Keratinocyte (primary cell): ENCODE measurements at regions not wholly inside any gene's neighbourhood (a gene's known extent, or its start where the extent isn't known, plus 50 kb on each side); places are given as distances from the start of the nearest gene placed in this dataset.
"Not testable (repeated sequence)": the region's sequence is repeated elsewhere in the genome, so short reads cannot be mapped to it uniquely, and the experiment has no call there.

ENCODE experiments used
- DNase-seq: peaks from one replicate; pipeline ENCODE4 v3.0.0-alpha.2; 2011; ENCODE audit warnings: low read depth, missing footprints, low spot score
- FAIRE-seq: peaks from 2 replicates; lab custom pipeline; 2011; peaks lifted over from hg19 to GRCh38; lab: Jason Lieb, UNC
- H2AFZ ChIP-seq: 2 replicates; pipeline ENCODE4 v1.6.0; 2012; ENCODE audit warnings: low read length, control low read depth, inconsistent platforms; ENCODE audit not compliant: control insufficient read depth
- H3K27ac ChIP-seq: 2 replicates; pipeline ENCODE4 v1.5.1; 2011; ENCODE audit warnings: low read length; ENCODE audit not compliant: control insufficient read depth, insufficient read depth
- H3K27me3 ChIP-seq: 3 replicates; pipeline ENCODE4 v1.6.0; 2011; ENCODE audit warnings: low read length; ENCODE audit not compliant: control insufficient read depth, insufficient read depth; ENCODE audit errors: extremely low read depth
- H3K36me3 ChIP-seq, 2 experiments: 2 replicates in 1 of 2; 3 replicates in 1 of 2; pipeline ENCODE4 v1.5.1; 2011; ENCODE audit warnings: low read length in 2 of 2, mild to moderate bottlenecking in 1 of 2; ENCODE audit not compliant: control insufficient read depth in 2 of 2, insufficient read depth in 2 of 2; ENCODE audit errors: extremely low read depth in 1 of 2
- H3K4me1 ChIP-seq: 3 replicates; pipeline ENCODE4 v1.5.1; 2011; ENCODE audit warnings: low read length; ENCODE audit not compliant: control insufficient read depth, insufficient read depth; ENCODE audit errors: extremely low read depth
- H3K4me2 ChIP-seq: 3 replicates; pipeline ENCODE4 v1.6.0; 2011; ENCODE audit warnings: low read depth, low read length; ENCODE audit not compliant: control insufficient read depth, insufficient read depth; ENCODE audit errors: extremely low read depth
- H3K4me3 ChIP-seq, 3 experiments: fragments of 200-600 bp in 1 of 3; sonication (generic) in 1 of 3; 2 replicates in 2 of 3; 3 replicates in 1 of 3; pipeline ENCODE4 v1.5.1; 2011 to 2016; ENCODE audit warnings: low read length in 3 of 3, mild to moderate bottlenecking in 3 of 3, control low read depth in 2 of 3, inconsistent platforms in 1 of 3, low read depth in 1 of 3, mixed read lengths in 1 of 3, mixed run types in 1 of 3, moderate library complexity in 1 of 3; ENCODE audit not compliant: control insufficient read depth in 2 of 3, insufficient read depth in 2 of 3; ENCODE audit errors: extremely low read depth in 1 of 3
- H3K79me2 ChIP-seq: 2 replicates; pipeline ENCODE4 v1.6.0; 2012; ENCODE audit warnings: low read length; ENCODE audit not compliant: control insufficient read depth, insufficient read depth
- H3K9ac ChIP-seq: 3 replicates; pipeline ENCODE4 v1.6.0; 2011; ENCODE audit warnings: low read length; ENCODE audit not compliant: control insufficient read depth, insufficient read depth; ENCODE audit errors: extremely low read depth
- H3K9me1 ChIP-seq: 3 replicates; pipeline ENCODE4 v1.6.0; 2011; ENCODE audit warnings: low read length; ENCODE audit not compliant: control insufficient read depth, insufficient read depth; ENCODE audit errors: extremely low read depth
- H3K9me3 ChIP-seq: 2 replicates; pipeline ENCODE4 v1.5.1; 2012; ENCODE audit warnings: low read depth, low read length; ENCODE audit not compliant: control insufficient read depth
- H4K20me1 ChIP-seq: 3 replicates; pipeline ENCODE4 v1.6.0; 2011; ENCODE audit warnings: low read length; ENCODE audit not compliant: control insufficient read depth, insufficient read depth; ENCODE audit errors: extremely low read depth
- CTCF ChIP-seq, 3 experiments: IDR thresholded peaks in 1 of 3; conservative IDR thresholded peaks in 1 of 3; optimal IDR thresholded peaks in 1 of 3; 2 replicates in 2 of 3; 3 replicates in 1 of 3; pipeline versions ENCODE3 to v1.5.1; 2011; ENCODE audit warnings: low read length in 3 of 3, mild to moderate bottlenecking in 3 of 3, moderate library complexity in 2 of 3, control low read depth in 1 of 3, inconsistent platforms in 1 of 3; ENCODE audit not compliant: insufficient read depth in 2 of 3; ENCODE audit errors: extremely low read depth in 1 of 3
- EZH2 ChIP-seq: IDR thresholded peaks from one replicate; pipeline ENCODE4 v1.6.1; 2012; ENCODE audit warnings: inconsistent platforms, mild to moderate bottlenecking, low read length, moderate library complexity
- dilution Hi-C: fragments of 300-500 bp; cut with MboI; formaldehyde crosslinking; loops from one replicate; pipeline ENCODE4 v1.7.0; 2020; ENCODE audit warnings: low sequenced_read_pairs; ENCODE audit not compliant: extremely low pct_ligation_motif_present

GRCh38 chr1:67908250-67908936, 75.1 kb upstream of the GNG12 start:
- no peaks in the 10 kb centered on the region for H3K4me1 ChIP-seq
- TF ChIP-seq CTCF (optimal IDR thresholded peaks at IDR 0.05 in 1 of 3, IDR thresholded peaks at IDR 0.05 in 1 of 3, conservative IDR thresholded peaks at IDR 0.05 in 1 of 3; ENCODE audit: extremely low read depth in 1 of 3, insufficient read depth in 2 of 3, low read length in 3 of 3) (no peak), EZH2 (no peak)
- H3K9me1 ChIP-seq: no peaks in the 10 kb centered on the region
- no peaks in the 10 kb centered on the region for H3K79me2 ChIP-seq
- H3K4me3 ChIP-seq: no peak overlapping the region
- FAIRE-seq (peak; percentile 29), DNase-seq (no peak)
- H2AFZ ChIP-seq: no peak overlapping the region
- H3K9ac ChIP-seq: no peak overlapping the region
- H3K9me3 ChIP-seq: no peaks in the 10 kb centered on the region
- H3K36me3 ChIP-seq: no peaks in the 10 kb centered on the region
- no peak overlapping the region for H3K4me2 ChIP-seq
- H3K27me3 ChIP-seq: no peaks in the 10 kb centered on the region
- no peak overlapping the region for H3K27ac ChIP-seq
- dilution Hi-C loops: no loop called here
- no peaks in the 10 kb centered on the region for H4K20me1 ChIP-seq

- H3K4me2 ChIP-seq, H3K36me3 ChIP-seq, H3K9ac ChIP-seq, H2AFZ ChIP-seq, DNase-seq, dilution Hi-C loops, H3K9me3 ChIP-seq, FAIRE-seq, H3K27ac ChIP-seq, H3K4me1 ChIP-seq, H3K4me3 ChIP-seq, H4K20me1 ChIP-seq, H3K27me3 ChIP-seq, H3K9me1 ChIP-seq, H3K79me2 ChIP-seq: not testable (repeated sequence)
Observed at GRCh38 chr1:67907467-67907866, 74.2 kb upstream of the GNG12 start.

GRCh38 chr1:67906015-67906414, 72.7 kb upstream of the GNG12 start:
- H4K20me1 ChIP-seq, dilution Hi-C loops, H3K27ac ChIP-seq, H3K9me1 ChIP-seq, DNase-seq, H3K9me3 ChIP-seq, H3K79me2 ChIP-seq, H3K4me3 ChIP-seq, H3K9ac ChIP-seq, H3K4me1 ChIP-seq, H3K4me2 ChIP-seq, H3K27me3 ChIP-seq, H2AFZ ChIP-seq, H3K36me3 ChIP-seq, FAIRE-seq: not testable (repeated sequence)

- H3K4me2 ChIP-seq, H3K9me3 ChIP-seq, H4K20me1 ChIP-seq, H3K4me1 ChIP-seq, DNase-seq, H3K9ac ChIP-seq, H3K9me1 ChIP-seq, H3K79me2 ChIP-seq, H2AFZ ChIP-seq, H3K36me3 ChIP-seq, dilution Hi-C loops, H3K4me3 ChIP-seq, H3K27me3 ChIP-seq, H3K27ac ChIP-seq, FAIRE-seq: not testable (repeated sequence)
Observed at GRCh38 chr1:67902546-67903223, 69.4 kb upstream of the GNG12 start.
